K562 (cell line): ENCODE measurements at regions not wholly inside any gene's neighbourhood (a gene's known extent, or its start where the extent isn't known, plus 50 kb on each side); places are given as distances from the start of the nearest gene placed in this dataset.
"Not testable (repeated sequence)": the region's sequence is repeated elsewhere in the genome, so short reads cannot be mapped to it uniquely, and the experiment has no call there.

Experiments
- ATAC-seq: fragments of 200-7000 bp; cut with Tn5 transposase; 3 replicates; pipeline ENCODE4 v1.9.1; 2020; ENCODE audit warnings: moderate library complexity
- BruUV-seq: library from RNA; stranded (reverse); fragments of 400-500 nt; replicated peaks from 2 replicates; lab custom pipeline; 2021; lab: Mats Ljungman, UMichigan
- CTCF ChIA-PET: fragments of 300-600 bp; formaldehyde crosslinking; extraction: SDS; loops from one replicate; lab custom pipeline; 2021; ENCODE audit warnings: low intra/inter-chr PET ratio; lab: Yijun Ruan, JAX
- POLR2A ChIA-PET: fragments of 300-600, 350-650 bp; sonication (Branson Sonifier 250); formaldehyde crosslinking; extraction: SDS; loops from one replicate; lab custom pipeline; 2021; ENCODE audit warnings: antibody characterized with exemption, inconsistent platforms; lab: Yijun Ruan, JAX
- DNase-seq, 4 experiments: peaks; one replicate each; pipeline versions ENCODE4 v3.0.0 to v3.0.0-alpha.2; 2011 to 2018; ENCODE audit warnings: low spot score in 3 of 4, mixed read lengths in 3 of 4; ENCODE audit errors: extremely low read depth in 1 of 4
- FAIRE-seq: peaks from 2 replicates; lab custom pipeline; 2011; peaks lifted over from hg19 to GRCh38; lab: Jason Lieb, UNC
- H2AFZ ChIP-seq: 2 replicates; pipeline ENCODE4 v1.6.0; 2011; ENCODE audit warnings: low read depth, low read length, control low read depth, inconsistent platforms
- H3K27ac ChIP-seq: fragments of 200-600 bp; 3 replicates; pipeline ENCODE4 v1.8.0; 2011; ENCODE audit warnings: low read depth, mild to moderate bottlenecking, control low read depth, inconsistent platforms, low read length, moderate library complexity, mixed read lengths; ENCODE audit errors: extremely low read depth
- H3K27me3 ChIP-seq, 2 experiments: fragments of 300-600 bp in 1 of 2; 2 replicates in 1 of 2; 3 replicates in 1 of 2; pipeline versions ENCODE4 v1.6.0 to v1.8.0; 2011; ENCODE audit warnings: inconsistent platforms in 2 of 2, low read length in 2 of 2, mild to moderate bottlenecking in 1 of 2, mixed read lengths in 1 of 2, moderate library complexity in 1 of 2; ENCODE audit not compliant: control insufficient read depth in 2 of 2, insufficient read depth in 2 of 2
- H3K36me3 ChIP-seq: fragments of 300-600 bp; 3 replicates; pipeline ENCODE4 v1.8.0; 2011; ENCODE audit warnings: mild to moderate bottlenecking, low read length, inconsistent platforms; ENCODE audit not compliant: control insufficient read depth, insufficient read depth
- H3K4me1 ChIP-seq, 2 experiments: fragments of 200-600 bp in 1 of 2; replicated peaks in 1 of 2; 2 replicates in 1 of 2; 3 replicates in 1 of 2; pipeline versions ENCODE4 v1.5.1 to v1.8.0; 2011; ENCODE audit warnings: inconsistent platforms in 2 of 2, low read length in 2 of 2, mild to moderate bottlenecking in 1 of 2, mixed read lengths in 1 of 2, moderate library complexity in 1 of 2; ENCODE audit not compliant: control insufficient read depth in 2 of 2, insufficient read depth in 2 of 2
- H3K4me2 ChIP-seq: 2 replicates; pipeline ENCODE4 v1.6.1; 2011; ENCODE audit warnings: low read length, control low read depth, inconsistent platforms, mixed read lengths; ENCODE audit not compliant: insufficient read depth
- H3K4me3 ChIP-seq: fragments of 200-600 bp; sonication (generic), shearing (Covaris generic); 2 replicates; pipeline ENCODE4 v1.5.1; 2016; ENCODE audit warnings: control low read depth, inconsistent platforms
- H3K79me2 ChIP-seq: fragments of 200-600 bp; 3 replicates; pipeline ENCODE4 v1.8.0; 2011; ENCODE audit warnings: low read length, inconsistent platforms; ENCODE audit not compliant: control insufficient read depth, insufficient read depth
- H3K9ac ChIP-seq, 2 experiments: 2 replicates each; pipeline versions ENCODE4 v1.6.0 to v1.6.1; 2011; ENCODE audit warnings: low read depth in 2 of 2, low read length in 2 of 2, control low read depth in 1 of 2, inconsistent platforms in 1 of 2, mild to moderate bottlenecking in 1 of 2, mixed read lengths in 1 of 2; ENCODE audit not compliant: insufficient read depth in 1 of 2
- H3K9me1 ChIP-seq: one replicate; pipeline ENCODE4 v1.6.0; 2011; ENCODE audit warnings: inconsistent platforms, mild to moderate bottlenecking, low read length, moderate library complexity; ENCODE audit not compliant: control insufficient read depth, insufficient read depth
- H3K9me3 ChIP-seq: replicated peaks from 2 replicates; pipeline ENCODE4 v1.5.1; 2011; ENCODE audit warnings: low read depth, low read length, inconsistent platforms; ENCODE audit not compliant: control insufficient read depth, insufficient read depth
- H4K20me1 ChIP-seq: replicated peaks from 2 replicates; pipeline ENCODE4 v1.6.1; 2011; ENCODE audit warnings: low read length, inconsistent platforms, mixed read lengths; ENCODE audit not compliant: control insufficient read depth, insufficient read depth
- CREB3 ChIP-seq: fragments of 450-650 bp; conservative IDR thresholded peaks from 2 replicates; pipeline ENCODE4 v1.6.1; 2016; ENCODE audit warnings: missing genetic modification characterization, low read depth, mild to moderate bottlenecking, missing compliant biosample characterization, moderate library complexity
- FOSL1 ChIP-seq: fragments of 200-800 bp; sonication (Bioruptor generic); conservative IDR thresholded peaks from 2 replicates; pipeline ENCODE4 v1.6.1; 2016; ENCODE audit warnings: missing genetic modification characterization, missing compliant biosample characterization
- MBD1 ChIP-seq: fragments of 250-450 bp; sonication (Bioruptor Pico); IDR thresholded peaks from 2 replicates; pipeline ENCODE4 v1.8.0; 2022; ENCODE audit warnings: inconsistent platforms
- MITF ChIP-seq: IDR thresholded peaks from 2 replicates; pipeline ENCODE4 v1.6.1; 2014; ENCODE audit warnings: antibody characterized with exemption
- PHB2 ChIP-seq: fragments of 450-650 bp; IDR thresholded peaks from 2 replicates; pipeline ENCODE4 v1.6.1; 2017; ENCODE audit warnings: low read depth
- WGBS: fragments of 100-300 bp; shearing (Covaris generic); methylation state at CpG from one replicate; pipeline ENCODE4 v1.1.6; 2016; ENCODE audit warnings: low coverage, mixed read lengths; ENCODE audit not compliant: insufficient coverage; ENCODE audit errors: missing lambda C conversion rate; 5-methylcytosine and 5-hydroxymethylcytosine counted together
- in situ Hi-C: fragments of 300-500 bp; cut with MboI; formaldehyde crosslinking; loops from 4 replicates; pipeline ENCODE4 v1.15.0; 2018; ENCODE audit warnings: inconsistent platforms, mixed read lengths
- intact Hi-C: fragments of 100-400 bp; cut with micrococcal nuclease; formaldehyde crosslinking; loops from 2 replicates; pipeline ENCODE4 v1.14.2; 2022

- CTCF ChIA-PET, H3K27me3 ChIP-seq, FAIRE-seq, H3K36me3 ChIP-seq, ATAC-seq, H4K20me1 ChIP-seq, H3K4me1 ChIP-seq, H3K4me3 ChIP-seq, H3K9me1 ChIP-seq, BruUV-seq, H2AFZ ChIP-seq, in situ Hi-C loops, H3K79me2 ChIP-seq, H3K9ac ChIP-seq, H3K4me2 ChIP-seq, H3K9me3 ChIP-seq, DNase-seq, H3K27ac ChIP-seq: not testable (repeated sequence)
- intact Hi-C loops: loop anchor here (10.0 kb wide), 1 partner anchor 156 kb away; the partner anchor contains the start of gene LIPG
- 0% methylated on average over 1 of the region's 3 CpGs for WGBS
- POLR2A ChIA-PET: interaction anchor here (0.6 kb wide), 1 partner anchor 665 kb away, joined by 3 read pairs; no protein-coding TSS in a partner anchor
Observed at GRCh38 chr18:49720944-49721343, 92.4 kb downstream of the ACAA2 start.

GRCh38 chr18:49717617-49718016 lies 95.7 kb downstream of the ACAA2 start:
- Histone ChIP-seq H3K79me2 (no peaks in the 10 kb centered on the region), H3K27me3 (no peaks in the 10 kb centered on the region), H3K4me3 (no peak overlapping the region), H3K36me3 (no peaks in the 10 kb centered on the region)
- no peak for TF ChIP-seq MITF
- no peak for TF ChIP-seq PHB2
- TF ChIP-seq CREB3: no peak
- no peak for TF ChIP-seq FOSL1
- TF ChIP-seq MBD1: no peak
- TF ChIP-seq, all 486 proteins: peak for 0
- H4K20me1 ChIP-seq: no peaks in the 10 kb centered on the region
- intact Hi-C loops (no loop called here), in situ Hi-C loops (no loop called here)
- ATAC-seq (no peak), DNase-seq (no peak), FAIRE-seq (no peak)
- no peak overlapping the region for H3K4me2 ChIP-seq
- no peak overlapping the region for H3K9ac ChIP-seq
- no peaks in the 10 kb centered on the region for H3K9me1 ChIP-seq
- no peak overlapping the region for H3K27ac ChIP-seq
- no peaks in the 10 kb centered on the region for H3K4me1 ChIP-seq
- ChIA-PET CTCF (no interaction called here), POLR2A (no interaction called here)
- no peaks in the 10 kb centered on the region for H3K9me3 ChIP-seq
- WGBS: 0% methylated on average over 3 of the region's 3 CpGs
- no peak overlapping the region for H2AFZ ChIP-seq
- no TSS peak for BruUV-seq
